HL-60 (cell line): ENCODE measurements at regions not wholly inside any gene's neighbourhood (a gene's known extent, or its start where the extent isn't known, plus 50 kb on each side); places are given as distances from the start of the nearest gene placed in this dataset.

ENCODE experiments used
- DNase-seq, 2 experiments: peaks; one replicate each; pipeline ENCODE4 v3.0.0-alpha.2; 2010 to 2020; ENCODE audit warnings: low read depth in 1 of 2, low spot score in 1 of 2
- H3K27ac ChIP-seq: fragments of 250-450 bp; sonication (Bioruptor Pico); replicated peaks from 2 replicates; pipeline ENCODE4 v1.5.1; 2020; ENCODE audit warnings: mild to moderate bottlenecking, moderate library complexity
- H3K27me3 ChIP-seq: fragments of 250-450 bp; sonication (Bioruptor Pico); 2 replicates; pipeline ENCODE4 v1.5.1; 2021; ENCODE audit warnings: mild to moderate bottlenecking, moderate library complexity; ENCODE audit not compliant: insufficient read depth, poor library complexity, severe bottlenecking
- H3K4me3 ChIP-seq: replicated peaks from 2 replicates; pipeline ENCODE4 v1.5.1; 2011; ENCODE audit warnings: mild to moderate bottlenecking, control low read depth, low read length; ENCODE audit not compliant: insufficient read depth
- CTCF ChIP-seq: IDR thresholded peaks from one replicate; pipeline ENCODE4 v1.5.1; 2011; ENCODE audit warnings: low read length, control low read depth, inconsistent platforms; ENCODE audit not compliant: insufficient read depth
- GABPA ChIP-seq: IDR thresholded peaks from 2 replicates; pipeline ENCODE4 v1.6.1; 2012; ENCODE audit warnings: low read depth
- POLR2AphosphoS5 ChIP-seq: IDR thresholded peaks from 2 replicates; pipeline ENCODE4 v1.6.1; 2012; ENCODE audit warnings: low read depth
- SPI1 ChIP-seq: IDR thresholded peaks from 2 replicates; pipeline ENCODE4 v1.6.1; 2012; ENCODE audit warnings: low read depth, mild to moderate bottlenecking, borderline replicate concordance
- TF ChIP-seq, protein P1 (sequence below): IDR thresholded peaks from 2 replicates; pipeline ENCODE4 v1.6.1; 2012; ENCODE audit warnings: low read depth; ENCODE audit not compliant: insufficient replicate concordance

DNA sequence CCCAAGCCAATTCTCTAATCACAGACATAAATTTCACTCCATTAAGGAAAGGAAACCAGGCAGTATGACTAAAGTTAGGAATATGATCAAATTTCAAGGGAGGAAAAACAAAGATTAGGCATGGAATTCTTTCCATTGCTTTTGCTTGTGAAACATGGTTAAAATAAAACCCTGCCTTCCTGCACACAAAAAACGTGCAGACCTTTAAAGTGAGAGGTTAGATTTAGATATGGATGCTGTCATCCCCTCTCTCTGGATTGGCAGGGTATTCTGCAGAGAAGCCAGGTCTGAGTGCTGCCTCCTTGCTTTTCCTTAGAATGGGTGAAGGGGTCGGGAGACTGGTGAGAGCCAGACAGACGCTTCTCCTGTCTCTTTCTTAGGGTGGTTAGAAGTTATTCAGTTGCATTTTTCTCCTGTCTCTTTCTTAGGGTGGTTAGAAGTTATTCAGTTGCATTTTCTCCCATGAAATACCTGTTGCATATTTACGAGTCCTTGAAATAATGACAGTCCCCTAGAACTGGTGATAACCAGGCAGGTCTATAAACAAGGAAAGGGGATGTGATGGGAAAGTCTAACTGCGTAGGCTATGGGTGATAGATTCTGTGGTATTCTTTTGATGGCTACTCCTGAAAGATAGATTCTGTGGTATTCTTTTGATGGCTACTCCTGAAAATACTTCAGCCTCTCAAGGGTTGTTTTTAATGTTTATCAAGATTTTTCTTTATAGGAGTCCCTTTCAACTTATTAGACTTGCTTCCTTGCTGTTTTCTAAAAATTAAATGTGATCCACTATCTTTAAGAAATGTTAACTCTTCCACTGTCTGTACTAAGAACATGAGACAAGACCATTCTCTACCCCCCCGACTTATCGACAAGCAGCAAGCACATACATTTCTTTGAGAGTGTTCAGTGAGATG is 163.6 kb downstream of the SPRY1 start:
- DNase-seq, result no peak
- no peak overlapping the region for H3K27ac ChIP-seq
- TF ChIP-seq POLR2AphosphoS5 (no peak), SPI1 (no peak), GABPA (no peak), CTCF (no peak)
- TF ChIP-seq, protein P1, sequence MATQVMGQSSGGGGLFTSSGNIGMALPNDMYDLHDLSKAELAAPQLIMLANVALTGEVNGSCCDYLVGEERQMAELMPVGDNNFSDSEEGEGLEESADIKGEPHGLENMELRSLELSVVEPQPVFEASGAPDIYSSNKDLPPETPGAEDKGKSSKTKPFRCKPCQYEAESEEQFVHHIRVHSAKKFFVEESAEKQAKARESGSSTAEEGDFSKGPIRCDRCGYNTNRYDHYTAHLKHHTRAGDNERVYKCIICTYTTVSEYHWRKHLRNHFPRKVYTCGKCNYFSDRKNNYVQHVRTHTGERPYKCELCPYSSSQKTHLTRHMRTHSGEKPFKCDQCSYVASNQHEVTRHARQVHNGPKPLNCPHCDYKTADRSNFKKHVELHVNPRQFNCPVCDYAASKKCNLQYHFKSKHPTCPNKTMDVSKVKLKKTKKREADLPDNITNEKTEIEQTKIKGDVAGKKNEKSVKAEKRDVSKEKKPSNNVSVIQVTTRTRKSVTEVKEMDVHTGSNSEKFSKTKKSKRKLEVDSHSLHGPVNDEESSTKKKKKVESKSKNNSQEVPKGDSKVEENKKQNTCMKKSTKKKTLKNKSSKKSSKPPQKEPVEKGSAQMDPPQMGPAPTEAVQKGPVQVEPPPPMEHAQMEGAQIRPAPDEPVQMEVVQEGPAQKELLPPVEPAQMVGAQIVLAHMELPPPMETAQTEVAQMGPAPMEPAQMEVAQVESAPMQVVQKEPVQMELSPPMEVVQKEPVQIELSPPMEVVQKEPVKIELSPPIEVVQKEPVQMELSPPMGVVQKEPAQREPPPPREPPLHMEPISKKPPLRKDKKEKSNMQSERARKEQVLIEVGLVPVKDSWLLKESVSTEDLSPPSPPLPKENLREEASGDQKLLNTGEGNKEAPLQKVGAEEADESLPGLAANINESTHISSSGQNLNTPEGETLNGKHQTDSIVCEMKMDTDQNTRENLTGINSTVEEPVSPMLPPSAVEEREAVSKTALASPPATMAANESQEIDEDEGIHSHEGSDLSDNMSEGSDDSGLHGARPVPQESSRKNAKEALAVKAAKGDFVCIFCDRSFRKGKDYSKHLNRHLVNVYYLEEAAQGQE, result no peak

DNA sequence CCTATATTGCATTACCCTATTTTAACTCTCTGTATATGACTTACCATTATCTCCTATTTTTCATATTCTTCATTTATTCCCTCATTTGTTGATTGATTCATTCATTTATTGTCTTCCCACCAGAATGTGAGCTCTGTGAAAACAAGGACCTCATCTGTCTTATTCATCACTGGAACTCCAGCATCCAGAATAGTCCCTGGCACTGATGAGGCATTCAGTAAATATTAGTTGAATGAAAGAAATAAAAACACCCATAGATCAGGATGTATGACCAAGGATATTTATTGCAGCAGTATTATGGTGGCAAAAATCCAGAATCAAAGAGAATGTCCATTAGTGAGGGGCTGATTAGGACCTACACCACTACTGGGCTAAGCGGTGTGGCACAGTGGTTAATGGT is 164.9 kb downstream of the SPRY1 start:
- TF ChIP-seq SPI1 (no peak), POLR2AphosphoS5 (no peak), CTCF (no peak), GABPA (no peak)
- TF ChIP-seq, protein P1, result no peak

More for the DNA sequence above, 163.6 kb downstream of the SPRY1 start:
- H3K27me3 ChIP-seq, result no peaks in the 10 kb centered on the region
- H3K4me3 ChIP-seq, result no peak overlapping the region

DNA sequence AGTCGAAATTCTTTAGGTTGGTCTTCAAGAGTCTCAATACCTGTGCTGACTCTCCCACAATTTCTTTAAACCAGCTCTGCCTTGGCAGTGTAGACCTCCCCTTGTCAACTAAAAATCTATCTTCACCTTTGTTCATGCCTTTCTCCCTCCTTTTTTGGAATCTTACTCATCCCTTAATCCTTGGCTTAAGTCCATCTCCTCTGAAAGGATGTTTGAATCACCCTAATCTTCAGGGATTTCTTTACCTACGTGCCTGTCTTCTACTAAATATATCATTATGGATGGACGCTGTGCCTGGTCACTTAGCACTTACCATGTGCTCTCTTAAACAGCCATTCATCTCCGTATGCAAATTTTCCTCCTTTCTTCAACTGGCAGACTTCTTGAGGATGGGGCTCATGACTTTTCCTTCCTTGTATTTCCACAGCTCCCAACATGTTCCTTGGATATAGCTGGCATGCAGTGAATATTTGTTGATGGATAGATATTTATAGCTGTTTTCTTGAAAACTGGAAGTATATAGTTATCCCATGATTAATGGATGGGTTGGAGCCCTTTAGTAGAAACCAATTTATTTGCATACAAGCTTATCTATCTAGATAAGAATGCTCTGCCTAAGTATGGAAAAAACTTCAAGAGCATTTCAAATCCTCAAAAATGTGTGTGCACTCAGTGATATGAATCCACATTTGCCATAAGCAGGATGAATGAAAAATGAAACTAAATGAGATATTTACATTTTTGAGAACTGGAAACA is 166.6 kb downstream of the SPRY1 start:
- no peak for TF ChIP-seq GABPA
- no peak for TF ChIP-seq CTCF
- TF ChIP-seq POLR2AphosphoS5, result no peak
- TF ChIP-seq, protein P1, result no peak
- TF ChIP-seq SPI1, result no peak
- H3K4me3 ChIP-seq, result no peak overlapping the region
- no peaks in the 10 kb centered on the region for H3K27me3 ChIP-seq

More for the DNA sequence above, 164.9 kb downstream of the SPRY1 start:
- Histone ChIP-seq H3K4me3 (no peak overlapping the region), H3K27ac (no peak overlapping the region), H3K27me3 (no peaks in the 10 kb centered on the region)
- DNase-seq, result no peak

More for the DNA sequence above, 166.6 kb downstream of the SPRY1 start:
- no peak overlapping the region for H3K27ac ChIP-seq
- DNase-seq, result no peak
